PFSK-1 (cell line): ENCODE measurements at regions not wholly inside any gene's neighbourhood (a gene's known extent, or its start where the extent isn't known, plus 50 kb on each side); places are given as distances from the start of the nearest gene placed in this dataset.

ENCODE experiments used
- FOXP2 ChIP-seq: optimal IDR thresholded peaks from 2 replicates; pipeline ENCODE3; 2011; ENCODE audit warnings: borderline replicate concordance, control low read depth, inconsistent platforms; ENCODE audit not compliant: insufficient read depth; ENCODE audit errors: extremely low read length, extremely low read depth
- POLR2AphosphoS5 ChIP-seq: IDR thresholded peaks from 2 replicates; pipeline ENCODE4 v1.6.1; 2012; ENCODE audit warnings: low read depth, mild to moderate bottlenecking, control low read depth, low read length, moderate library complexity
- REST ChIP-seq, 2 experiments: IDR thresholded peaks; 2 replicates each; pipeline versions ENCODE4 v1.6.1 to v1.8.0; 2011 to 2012; ENCODE audit warnings: low read depth in 2 of 2, low read length in 2 of 2, control low read depth in 1 of 2, inconsistent platforms in 1 of 2, mild to moderate bottlenecking in 1 of 2, moderate library complexity in 1 of 2; ENCODE audit not compliant: insufficient read depth in 1 of 2
- SIN3A ChIP-seq: IDR thresholded peaks from 2 replicates; pipeline ENCODE4 v1.6.1; 2012; ENCODE audit warnings: mild to moderate bottlenecking, low read length, moderate library complexity, borderline replicate concordance; ENCODE audit not compliant: insufficient read depth
- TAF1 ChIP-seq: IDR thresholded peaks from 2 replicates; pipeline ENCODE4 v1.6.1; 2012; ENCODE audit warnings: low read length, control low read depth, borderline replicate concordance; ENCODE audit not compliant: insufficient read depth

GRCh38 chr1:60541831-60542532 is 468.4 kb upstream of the C1orf87 start:
- TF ChIP-seq SIN3A: no peak
- TF ChIP-seq REST (IDR thresholded peaks at IDR 0.05; ENCODE audit: insufficient read depth in 1 of 2, low read depth in 2 of 2, low read length in 2 of 2): no peak
- no peak for TF ChIP-seq TAF1
- TF ChIP-seq FOXP2: no peak
- TF ChIP-seq POLR2AphosphoS5: no peak

GRCh38 chr1:60540141-60540540 is 466.6 kb upstream of the C1orf87 start:
- TF ChIP-seq FOXP2: no peak
- no peak for TF ChIP-seq REST (IDR thresholded peaks at IDR 0.05; ENCODE audit: insufficient read depth in 1 of 2, low read depth in 2 of 2, low read length in 2 of 2)

- no peak for TF ChIP-seq SIN3A
- TF ChIP-seq TAF1: no peak
- TF ChIP-seq POLR2AphosphoS5: no peak
- TF ChIP-seq REST (IDR thresholded peaks at IDR 0.05; ENCODE audit: insufficient read depth in 1 of 2, low read depth in 2 of 2, low read length in 2 of 2): no peak
Observed at GRCh38 chr1:60535713-60536112, 462.1 kb upstream of the C1orf87 start.

GRCh38 chr1:60527567-60527966 is 454.0 kb upstream of the C1orf87 start:
- TF ChIP-seq SIN3A: no peak
- TF ChIP-seq FOXP2: no peak
- no peak for TF ChIP-seq TAF1
- no peak for TF ChIP-seq POLR2AphosphoS5
- TF ChIP-seq REST (IDR thresholded peaks at IDR 0.05; ENCODE audit: insufficient read depth in 1 of 2, low read depth in 2 of 2, low read length in 2 of 2): no peak

GRCh38 chr1:60516996-60517395 is 443.4 kb upstream of the C1orf87 start:
- TF ChIP-seq TAF1 (no peak), SIN3A (no peak)
